Activated naive CD8-positive, alpha-beta T cell treated with anti-CD3 and anti-CD28 coated beads for 36 hours (primary cell): ENCODE measurements at regions not wholly inside any gene's neighbourhood (a gene's known extent, or its start where the extent isn't known, plus 50 kb on each side); places are given as distances from the start of the nearest gene placed in this dataset.

Experiments
- DNase-seq: peaks from one replicate; pipeline ENCODE4 v3.0.0; 2021
- H3K27ac Mint-ChIP-seq: one replicate; pipeline ENCODE4 v1.8.0; 2022; ENCODE audit warnings: mild to moderate bottlenecking, moderate library complexity, mixed read lengths
- H3K27me3 Mint-ChIP-seq: one replicate; pipeline ENCODE4 v1.8.0; 2022; ENCODE audit warnings: mild to moderate bottlenecking, mixed read lengths
- H3K36me3 Mint-ChIP-seq: one replicate; pipeline ENCODE4 v1.8.0; 2021; ENCODE audit warnings: mild to moderate bottlenecking, mixed read lengths
- H3K4me1 Mint-ChIP-seq: one replicate; pipeline ENCODE4 v1.8.0; 2021; ENCODE audit warnings: mixed read lengths
- H3K4me3 Mint-ChIP-seq: one replicate; pipeline ENCODE4 v1.8.0; 2022; ENCODE audit warnings: mild to moderate bottlenecking, moderate library complexity, mixed read lengths
- H3K9me3 Mint-ChIP-seq: one replicate; pipeline ENCODE4 v1.8.0; 2022; ENCODE audit warnings: mixed read lengths

GRCh38 chr2:5877360-5877759, 185.2 kb downstream of the SOX11 start:
- no peak overlapping the region for H3K4me3 Mint-ChIP-seq
- H3K27me3 Mint-ChIP-seq = no peaks in the 10 kb centered on the region
- H3K27ac Mint-ChIP-seq = no peak overlapping the region
- no peaks in the 10 kb centered on the region for H3K4me1 Mint-ChIP-seq
- no peaks in the 10 kb centered on the region for H3K36me3 Mint-ChIP-seq
- DNase-seq = no peak
- no peaks in the 10 kb centered on the region for H3K9me3 Mint-ChIP-seq

- no peaks in the 10 kb centered on the region for H3K27me3 Mint-ChIP-seq
- H3K9me3 Mint-ChIP-seq = peaks cover 3% of the 10 kb centered on the region
- no peak overlapping the region for H3K27ac Mint-ChIP-seq
- no peaks in the 10 kb centered on the region for H3K4me1 Mint-ChIP-seq
- no peak for DNase-seq
- no peaks in the 10 kb centered on the region for H3K36me3 Mint-ChIP-seq
- H3K4me3 Mint-ChIP-seq = no peak overlapping the region
Observed at GRCh38 chr2:5885451-5886173, 193.4 kb downstream of the SOX11 start.

- no peaks in the 10 kb centered on the region for H3K4me1 Mint-ChIP-seq
- H3K27ac Mint-ChIP-seq = no peak overlapping the region
- H3K36me3 Mint-ChIP-seq = no peaks in the 10 kb centered on the region
- no peaks in the 10 kb centered on the region for H3K27me3 Mint-ChIP-seq
- DNase-seq = no peak
- no peak overlapping the region for H3K4me3 Mint-ChIP-seq
- H3K9me3 Mint-ChIP-seq = peaks cover 3% of the 10 kb centered on the region
Observed at GRCh38 chr2:5886462-5886861, 194.3 kb downstream of the SOX11 start.

- no peaks in the 10 kb centered on the region for H3K36me3 Mint-ChIP-seq
- no peak overlapping the region for H3K27ac Mint-ChIP-seq
- H3K4me1 Mint-ChIP-seq = no peaks in the 10 kb centered on the region
- no peaks in the 10 kb centered on the region for H3K27me3 Mint-ChIP-seq
- H3K9me3 Mint-ChIP-seq = peaks cover 3% of the 10 kb centered on the region
- no peak for DNase-seq
- no peak overlapping the region for H3K4me3 Mint-ChIP-seq
Observed at GRCh38 chr2:5888126-5888525, 195.9 kb downstream of the SOX11 start.

- no peak for DNase-seq
- peaks cover 1% of the 10 kb centered on the region for H3K9me3 Mint-ChIP-seq
- no peaks in the 10 kb centered on the region for H3K36me3 Mint-ChIP-seq
- H3K27ac Mint-ChIP-seq = no peak overlapping the region
- H3K4me3 Mint-ChIP-seq = no peak overlapping the region
- H3K27me3 Mint-ChIP-seq = no peaks in the 10 kb centered on the region
- no peaks in the 10 kb centered on the region for H3K4me1 Mint-ChIP-seq
Observed at GRCh38 chr2:5889519-5889918, 197.3 kb downstream of the SOX11 start.

GRCh38 chr2:5894355-5894754, 202.2 kb downstream of the SOX11 start:
- peaks cover 1% of the 10 kb centered on the region for H3K9me3 Mint-ChIP-seq
- H3K4me1 Mint-ChIP-seq = no peaks in the 10 kb centered on the region
- no peak for DNase-seq
- no peak overlapping the region for H3K4me3 Mint-ChIP-seq
- no peaks in the 10 kb centered on the region for H3K36me3 Mint-ChIP-seq
- no peak overlapping the region for H3K27ac Mint-ChIP-seq
- H3K27me3 Mint-ChIP-seq = no peaks in the 10 kb centered on the region

- H3K36me3 Mint-ChIP-seq = no peaks in the 10 kb centered on the region
- no peaks in the 10 kb centered on the region for H3K4me1 Mint-ChIP-seq
Observed at GRCh38 chr2:5895284-5895683, 203.1 kb downstream of the SOX11 start.

GRCh38 chr2:5897249-5897648, 205.1 kb downstream of the SOX11 start:
- no peaks in the 10 kb centered on the region for H3K36me3 Mint-ChIP-seq
- H3K4me1 Mint-ChIP-seq = no peaks in the 10 kb centered on the region
- no peak overlapping the region for H3K4me3 Mint-ChIP-seq
- no peak overlapping the region for H3K27ac Mint-ChIP-seq
- no peak for DNase-seq
- H3K9me3 Mint-ChIP-seq = no peaks in the 10 kb centered on the region
- no peaks in the 10 kb centered on the region for H3K27me3 Mint-ChIP-seq

More at GRCh38 chr2:5895284-5895683, 203.1 kb downstream of the SOX11 start:
- DNase-seq = no peak
- H3K27ac Mint-ChIP-seq = no peak overlapping the region
- H3K9me3 Mint-ChIP-seq = peaks cover under 1% of the 10 kb centered on the region
- no peak overlapping the region for H3K4me3 Mint-ChIP-seq
- H3K27me3 Mint-ChIP-seq = no peaks in the 10 kb centered on the region

GRCh38 chr2:5898667-5899066, 206.5 kb downstream of the SOX11 start:
- H3K9me3 Mint-ChIP-seq = no peaks in the 10 kb centered on the region

GRCh38 chr2:5905661-5906060, 213.5 kb downstream of the SOX11 start:
- H3K27me3 Mint-ChIP-seq = no peaks in the 10 kb centered on the region
- H3K4me3 Mint-ChIP-seq = no peak overlapping the region
- DNase-seq = no peak
- H3K36me3 Mint-ChIP-seq = no peaks in the 10 kb centered on the region
- no peak overlapping the region for H3K27ac Mint-ChIP-seq
- H3K4me1 Mint-ChIP-seq = no peaks in the 10 kb centered on the region
- H3K9me3 Mint-ChIP-seq = no peaks in the 10 kb centered on the region

More at GRCh38 chr2:5898667-5899066, 206.5 kb downstream of the SOX11 start:
- H3K27ac Mint-ChIP-seq = no peak overlapping the region
- H3K4me1 Mint-ChIP-seq = no peaks in the 10 kb centered on the region
- no peaks in the 10 kb centered on the region for H3K27me3 Mint-ChIP-seq
- no peak overlapping the region for H3K4me3 Mint-ChIP-seq
- DNase-seq = no peak
- H3K36me3 Mint-ChIP-seq = no peaks in the 10 kb centered on the region

GRCh38 chr2:5908071-5908470, 215.9 kb downstream of the SOX11 start:
- Mint-ChIP-seq H3K27me3 (no peaks in the 10 kb centered on the region), H3K4me1 (no peaks in the 10 kb centered on the region), H3K36me3 (no peaks in the 10 kb centered on the region), H3K9me3 (no peaks in the 10 kb centered on the region), H3K27ac (no peak overlapping the region), H3K4me3 (no peak overlapping the region)
- DNase-seq = no peak

GRCh38 chr2:5911718-5912117, 219.5 kb downstream of the SOX11 start:
- Mint-ChIP-seq H3K27me3 (no peaks in the 10 kb centered on the region), H3K27ac (no peak overlapping the region), H3K9me3 (no peaks in the 10 kb centered on the region)

GRCh38 chr2:5913711-5914395, 221.7 kb downstream of the SOX11 start:
- no peak for DNase-seq
- Mint-ChIP-seq H3K4me3 (no peak overlapping the region), H3K36me3 (no peaks in the 10 kb centered on the region), H3K9me3 (peaks cover 1% of the 10 kb centered on the region), H3K4me1 (no peaks in the 10 kb centered on the region), H3K27me3 (no peaks in the 10 kb centered on the region), H3K27ac (no peak overlapping the region)

More at GRCh38 chr2:5911718-5912117, 219.5 kb downstream of the SOX11 start:
- Mint-ChIP-seq H3K4me1 (no peaks in the 10 kb centered on the region), H3K36me3 (no peaks in the 10 kb centered on the region), H3K4me3 (no peak overlapping the region)
- no peak for DNase-seq

- Mint-ChIP-seq H3K27me3 (no peaks in the 10 kb centered on the region), H3K27ac (no peak overlapping the region), H3K36me3 (no peaks in the 10 kb centered on the region), H3K4me1 (no peaks in the 10 kb centered on the region), H3K4me3 (no peak overlapping the region), H3K9me3 (peaks cover 3% of the 10 kb centered on the region)
- DNase-seq = no peak
Observed at GRCh38 chr2:5914811-5915611, 222.8 kb downstream of the SOX11 start.

- no peaks in the 10 kb centered on the region for H3K27me3 Mint-ChIP-seq
- no peak for DNase-seq
- no peaks in the 10 kb centered on the region for H3K36me3 Mint-ChIP-seq
- no peak overlapping the region for H3K4me3 Mint-ChIP-seq
- peaks cover 3% of the 10 kb centered on the region for H3K9me3 Mint-ChIP-seq
- H3K27ac Mint-ChIP-seq = no peak overlapping the region
- H3K4me1 Mint-ChIP-seq = no peaks in the 10 kb centered on the region
Observed at GRCh38 chr2:5915881-5916310, 223.7 kb downstream of the SOX11 start.
